B cell (primary cell): ENCODE measurements at regions not wholly inside any gene's neighbourhood (a gene's known extent, or its start where the extent isn't known, plus 50 kb on each side); places are given as distances from the start of the nearest gene placed in this dataset.
"Not testable (repeated sequence)": the region's sequence is repeated elsewhere in the genome, so short reads cannot be mapped to it uniquely, and the experiment has no call there.

ENCODE experiments used
- CTCF ChIP-seq: fragments of 200-600 bp; IDR thresholded peaks from one replicate; pipeline ENCODE4 v1.8.0; 2022; ENCODE audit warnings: antibody characterized with exemption, mild to moderate bottlenecking
- EZH2 ChIP-seq: IDR thresholded peaks from 2 replicates; pipeline ENCODE4 v1.6.1; 2012; ENCODE audit warnings: borderline replicate concordance, low read depth, mild to moderate bottlenecking, moderate library complexity, low read length; ENCODE audit not compliant: insufficient read depth, poor library complexity, severe bottlenecking

GRCh38 chr4:66712301-66712921 lies 832.9 kb downstream of the CENPC start:
- TF ChIP-seq CTCF, EZH2: not testable (repeated sequence)
